ENCODE measurements at regions not wholly inside any gene's neighbourhood (a gene's known extent, or its start where the extent isn't known, plus 50 kb on each side); places are given as distances from the start of the nearest gene placed in this dataset.

DNA sequence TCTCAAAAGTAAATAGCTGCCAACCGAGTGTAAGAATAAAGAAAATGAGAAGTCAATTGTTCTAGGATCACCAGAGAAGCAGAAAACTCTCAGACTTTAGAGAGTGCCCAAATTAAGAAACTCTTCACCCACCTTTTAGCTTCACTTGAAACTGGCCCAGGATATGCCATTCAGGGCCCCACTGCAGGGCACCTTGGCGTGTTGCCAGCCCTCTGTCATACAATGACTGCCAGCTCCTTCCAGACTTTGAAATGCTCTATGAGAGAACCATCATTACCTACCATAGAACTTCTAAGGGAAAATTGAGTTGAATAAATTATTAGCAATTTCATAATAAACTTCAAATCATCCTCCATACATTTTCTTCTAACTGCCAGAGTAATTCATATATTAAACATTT, 240.5 kb downstream of the CETN3 start:
- H3K4me1 ChIP-seq, result peaks cover 0 to 16% (median 6%) of the 10 kb centered on the region in 4 donors
- H3K27me3 ChIP-seq, result no peaks in the 10 kb centered on the region
- intact Hi-C loops (cut with DNase I; ENCODE audit: low total_unique reads), result no loop called here
- no peak overlapping the region for H3K27ac ChIP-seq
- TF ChIP-seq EP300 (IDR thresholded peaks at IDR 0.05; ENCODE audit: low read depth), result no peak
- no peak for TF ChIP-seq CTCF (IDR thresholded peaks at IDR 0.05)
- no peak for TF ChIP-seq POLR2A (IDR thresholded peaks at IDR 0.05)
- no peak for TF ChIP-seq POLR2AphosphoS5 (IDR thresholded peaks at IDR 0.05)
- DNase-seq, result no peak
- in situ Hi-C loops (cut with MboI; ENCODE audit: low pct_ligation_motif_present in 1 of 4, low pct_unique_long_range_greater_than_20kb in 1 of 4, low sequenced_read_pairs in 3 of 4), result no loop called here
- no peak overlapping the region for H3K4me3 ChIP-seq
- no peaks in the 10 kb centered on the region for H3K9me3 ChIP-seq
- H3K36me3 ChIP-seq, result no peaks in the 10 kb centered on the region
- WGBS, 2 donors (ENCODE audit: low coverage in 1 of 2), result 67 to 74% methylated on average over 2 of the region's 2 CpGs

- intact Hi-C loops (cut with DNase I; ENCODE audit: low total_unique reads), result no loop called here
- H3K27ac ChIP-seq, result no peak overlapping the region
- no peaks in the 10 kb centered on the region for H3K27me3 ChIP-seq
- DNase-seq, result no peak
- H3K9me3 ChIP-seq, result no peaks in the 10 kb centered on the region
- H3K4me3 ChIP-seq, result no peak overlapping the region
- 80 to 85% methylated on average over 2 of the region's 2 CpGs for WGBS, 2 donors (ENCODE audit: low coverage in 1 of 2)
- no peaks in the 10 kb centered on the region for H3K36me3 ChIP-seq
- in situ Hi-C loops (cut with MboI; ENCODE audit: low pct_ligation_motif_present in 1 of 4, low pct_unique_long_range_greater_than_20kb in 1 of 4, low sequenced_read_pairs in 3 of 4), result no loop called here
- no peak for TF ChIP-seq POLR2AphosphoS5 (IDR thresholded peaks at IDR 0.05)
- TF ChIP-seq EP300 (IDR thresholded peaks at IDR 0.05; ENCODE audit: low read depth), result no peak
- no peak for TF ChIP-seq CTCF (IDR thresholded peaks at IDR 0.05)
- TF ChIP-seq POLR2A (IDR thresholded peaks at IDR 0.05), result no peak
- peaks cover 0 to 16% (median 6%) of the 10 kb centered on the region in 4 donors for H3K4me1 ChIP-seq
Observed at GRCh38 chr5:90168399-90168798, 241.2 kb downstream of the CETN3 start.

DNA sequence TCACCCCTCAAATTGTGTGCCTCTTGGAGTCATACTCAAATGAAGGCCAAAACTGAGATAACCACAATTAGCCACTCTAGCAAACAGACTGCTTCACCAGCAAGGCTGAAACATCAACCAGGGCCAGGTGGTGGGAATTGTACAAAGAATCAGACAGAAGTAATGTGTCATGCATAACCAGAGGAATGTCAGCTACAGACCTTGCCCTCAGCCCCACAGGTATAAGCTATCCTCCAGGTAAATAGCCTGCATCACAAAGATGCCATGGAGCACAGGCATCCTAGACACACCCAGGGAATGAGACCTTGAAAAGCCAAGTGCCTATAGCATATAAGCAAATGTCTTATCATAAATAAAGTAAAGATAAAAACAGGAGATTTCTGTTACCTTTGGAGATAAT, 242.7 kb downstream of the CETN3 start:
- DNase-seq, result no peak
- H3K9me3 ChIP-seq, result no peaks in the 10 kb centered on the region
- no peak overlapping the region for H3K27ac ChIP-seq
- H3K4me1 ChIP-seq, result peaks cover 0 to 16% (median 6%) of the 10 kb centered on the region in 4 donors
- TF ChIP-seq EP300 (IDR thresholded peaks at IDR 0.05; ENCODE audit: low read depth) (no peak), CTCF (IDR thresholded peaks at IDR 0.05) (no peak), POLR2A (IDR thresholded peaks at IDR 0.05) (no peak), POLR2AphosphoS5 (IDR thresholded peaks at IDR 0.05) (no peak)
- H3K27me3 ChIP-seq, result no peaks in the 10 kb centered on the region
- in situ Hi-C loops (cut with MboI; ENCODE audit: low pct_ligation_motif_present in 1 of 4, low pct_unique_long_range_greater_than_20kb in 1 of 4, low sequenced_read_pairs in 3 of 4) (no loop called here), intact Hi-C loops (cut with DNase I; ENCODE audit: low total_unique reads) (no loop called here)
- H3K4me3 ChIP-seq, result no peak overlapping the region
- no peaks in the 10 kb centered on the region for H3K36me3 ChIP-seq

DNA sequence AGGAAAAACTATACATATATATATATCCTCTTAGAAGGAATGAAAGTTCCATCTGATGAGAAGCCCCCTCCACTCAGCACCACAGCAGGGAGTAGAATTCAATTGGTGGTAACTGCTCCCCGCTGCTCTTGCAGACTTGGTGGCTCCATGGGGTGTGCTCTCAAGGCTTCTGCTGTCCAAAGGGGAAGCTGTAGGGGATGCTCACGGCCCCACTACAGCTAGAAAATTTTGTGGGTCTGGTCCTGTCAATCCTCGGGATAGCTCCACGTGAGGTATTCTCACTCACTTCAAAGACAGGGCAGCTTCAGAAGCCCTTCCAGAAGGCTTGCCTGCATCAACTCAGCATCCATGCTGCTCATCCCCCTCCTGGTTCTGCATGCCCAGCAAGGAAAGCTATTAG, 247.2 kb downstream of the CETN3 start:
- H3K36me3 ChIP-seq, result no peaks in the 10 kb centered on the region
- in situ Hi-C loops (cut with MboI; ENCODE audit: low pct_ligation_motif_present in 1 of 4, low pct_unique_long_range_greater_than_20kb in 1 of 4, low sequenced_read_pairs in 3 of 4), result no loop called here
- H3K9me3 ChIP-seq, result no peaks in the 10 kb centered on the region
- intact Hi-C loops (cut with DNase I; ENCODE audit: low total_unique reads), result no loop called here
- no peak overlapping the region for H3K4me3 ChIP-seq
- no peak for DNase-seq
- H3K27ac ChIP-seq, result no peak overlapping the region
- no peak for TF ChIP-seq EP300 (IDR thresholded peaks at IDR 0.05; ENCODE audit: low read depth)
- TF ChIP-seq POLR2AphosphoS5 (IDR thresholded peaks at IDR 0.05), result no peak
- TF ChIP-seq POLR2A (IDR thresholded peaks at IDR 0.05), result no peak
- no peak for TF ChIP-seq CTCF (IDR thresholded peaks at IDR 0.05)
- no peaks in the 10 kb centered on the region for H3K27me3 ChIP-seq
- 82% methylated on average over 4 of the region's 4 CpGs; no CpG with 5 or more reads in 1 of the 2 donors for WGBS, 2 donors (ENCODE audit: low coverage in 1 of 2)
- H3K4me1 ChIP-seq, result no peaks in the 10 kb centered on the region
